ENCODE measurements at regions not wholly inside any gene's neighbourhood (a gene's known extent, or its start where the extent isn't known, plus 50 kb on each side); places are given as distances from the start of the nearest gene placed in this dataset.

- no peaks in the 10 kb centered on the region for H3K9me3 ChIP-seq (ENCODE audit: low read length)
- H3K4me2 ChIP-seq (ENCODE audit: low read length) = no peak overlapping the region
- no peaks in the 10 kb centered on the region for H3K36me3 ChIP-seq (ENCODE audit: insufficient read depth, low read length)
- no peak for TF ChIP-seq POLR2AphosphoS5 (IDR thresholded peaks at IDR 0.05)
- no peak for TF ChIP-seq RAD21 (conservative IDR thresholded peaks at IDR 0.05)
- TF ChIP-seq TAF1 (IDR thresholded peaks at IDR 0.05; ENCODE audit: low read depth) = no peak
- no peak for TF ChIP-seq MXI1 (conservative IDR thresholded peaks at IDR 0.05; ENCODE audit: poor library complexity, severe bottlenecking)
- no peak for TF ChIP-seq CTCF (IDR thresholded peaks at IDR 0.05; ENCODE audit: poor library complexity, severe bottlenecking)
- no peak for TF ChIP-seq SMC3 (conservative IDR thresholded peaks at IDR 0.05; ENCODE audit: poor library complexity)
- TF ChIP-seq EZH2 (IDR thresholded peaks at IDR 0.05; ENCODE audit: borderline replicate concordance, insufficient read depth, low read length, poor library complexity, severe bottlenecking) = no peak
- no peak for TF ChIP-seq REST (IDR thresholded peaks at IDR 0.05; ENCODE audit: borderline replicate concordance)
- TF ChIP-seq EP300 (conservative IDR thresholded peaks at IDR 0.05; ENCODE audit: poor library complexity, severe bottlenecking) = no peak
- no peaks in the 10 kb centered on the region for H3K79me2 ChIP-seq (replicated peaks; ENCODE audit: insufficient read depth, low read length)
- no peaks in the 10 kb centered on the region for H3K27me3 ChIP-seq (ENCODE audit: insufficient read depth, low read depth, low read length)
- H4K20me1 ChIP-seq (ENCODE audit: insufficient read depth) = no peaks in the 10 kb centered on the region
- no peaks in the 10 kb centered on the region for H3K9me2 ChIP-seq (ENCODE audit: insufficient read depth, low read length)
- no peak overlapping the region for H3K4me3 ChIP-seq (ENCODE audit: low read length)
- no peak overlapping the region for H2AFZ ChIP-seq (ENCODE audit: low read depth, low read length)
- H3F3A ChIP-seq (ENCODE audit: insufficient read depth, low read length, poor library complexity, severe bottlenecking) = no peaks in the 10 kb centered on the region
- no peak overlapping the region for H3K27ac ChIP-seq (ENCODE audit: low read length)
- H3K9ac ChIP-seq (ENCODE audit: low read length) = no peak overlapping the region
Observed at GRCh38 chr15:39016706-39017105, 452.1 kb upstream of the RASGRP1 start.

GRCh38 chr15:39018966-39019365 lies 454.4 kb upstream of the RASGRP1 start:
- no peak overlapping the region for H3K27ac ChIP-seq (ENCODE audit: low read length)
- no peaks in the 10 kb centered on the region for H3K27me3 ChIP-seq (ENCODE audit: insufficient read depth, low read depth, low read length)
- no peaks in the 10 kb centered on the region for H3F3A ChIP-seq (ENCODE audit: insufficient read depth, low read length, poor library complexity, severe bottlenecking)
- no peak overlapping the region for H3K9ac ChIP-seq (ENCODE audit: low read length)
- TF ChIP-seq TAF1 (IDR thresholded peaks at IDR 0.05; ENCODE audit: low read depth) (no peak), SMC3 (conservative IDR thresholded peaks at IDR 0.05; ENCODE audit: poor library complexity) (no peak), EP300 (conservative IDR thresholded peaks at IDR 0.05; ENCODE audit: poor library complexity, severe bottlenecking) (no peak), REST (IDR thresholded peaks at IDR 0.05; ENCODE audit: borderline replicate concordance) (no peak), CTCF (IDR thresholded peaks at IDR 0.05; ENCODE audit: poor library complexity, severe bottlenecking) (no peak), POLR2AphosphoS5 (IDR thresholded peaks at IDR 0.05) (no peak), RAD21 (conservative IDR thresholded peaks at IDR 0.05) (no peak), EZH2 (IDR thresholded peaks at IDR 0.05; ENCODE audit: borderline replicate concordance, insufficient read depth, low read length, poor library complexity, severe bottlenecking) (no peak)
- H3K4me3 ChIP-seq (ENCODE audit: low read length) = no peak overlapping the region
- no peaks in the 10 kb centered on the region for H3K36me3 ChIP-seq (ENCODE audit: insufficient read depth, low read length)
- no peak overlapping the region for H3K4me2 ChIP-seq (ENCODE audit: low read length)
- no peaks in the 10 kb centered on the region for H4K20me1 ChIP-seq (ENCODE audit: insufficient read depth)
- H3K9me2 ChIP-seq (ENCODE audit: insufficient read depth, low read length) = no peaks in the 10 kb centered on the region
- no peak overlapping the region for H2AFZ ChIP-seq (ENCODE audit: low read depth, low read length)
- H3K9me3 ChIP-seq (ENCODE audit: low read length) = no peaks in the 10 kb centered on the region
- H3K79me2 ChIP-seq (replicated peaks; ENCODE audit: insufficient read depth, low read length) = no peaks in the 10 kb centered on the region
